HG03520 (cell line): ENCODE measurements at regions not wholly inside any gene's neighbourhood (a gene's known extent, or its start where the extent isn't known, plus 50 kb on each side); places are given as distances from the start of the nearest gene placed in this dataset.
"Not testable (repeated sequence)": the region's sequence is repeated elsewhere in the genome, so short reads cannot be mapped to it uniquely, and the experiment has no call there.

Experiments used
- ATAC-seq: cut with Tn5 transposase; IDR thresholded peaks from one replicate; pipeline ENCODE4 v1.9.1; 2021; ENCODE audit warnings: mild to moderate bottlenecking, moderate library complexity; ENCODE audit not compliant: unreplicated experiment

DNA sequence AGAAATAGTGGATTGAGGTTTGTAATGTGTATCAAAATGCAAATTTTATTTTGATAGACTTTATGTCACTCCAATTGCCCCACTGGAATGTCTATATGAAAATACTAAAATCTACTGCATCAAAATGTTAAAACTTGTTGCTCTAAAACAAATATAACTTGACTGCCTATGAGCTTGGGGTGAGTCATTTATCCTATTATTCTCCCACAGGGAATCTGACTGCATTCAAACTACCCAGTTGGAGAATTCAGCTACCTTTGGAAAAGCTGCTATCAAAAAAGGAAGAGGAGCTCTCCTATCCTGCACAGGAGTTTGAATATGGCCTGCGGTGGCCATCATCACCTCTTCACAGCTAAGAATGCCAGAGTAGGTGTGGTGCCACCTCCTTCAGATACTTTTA lies 173.1 kb downstream of the KLHL28 start:
- ATAC-seq: no peak

- no peak for ATAC-seq
These were observed 176.7 kb downstream of the KLHL28 start for GRCh38 chr14:44785096-44785495.

- no peak for ATAC-seq
These were observed 177.8 kb downstream of the KLHL28 start for GRCh38 chr14:44783901-44784300.

GRCh38 chr14:44782775-44783238 lies 178.9 kb downstream of the KLHL28 start:
- no peak for ATAC-seq

DNA sequence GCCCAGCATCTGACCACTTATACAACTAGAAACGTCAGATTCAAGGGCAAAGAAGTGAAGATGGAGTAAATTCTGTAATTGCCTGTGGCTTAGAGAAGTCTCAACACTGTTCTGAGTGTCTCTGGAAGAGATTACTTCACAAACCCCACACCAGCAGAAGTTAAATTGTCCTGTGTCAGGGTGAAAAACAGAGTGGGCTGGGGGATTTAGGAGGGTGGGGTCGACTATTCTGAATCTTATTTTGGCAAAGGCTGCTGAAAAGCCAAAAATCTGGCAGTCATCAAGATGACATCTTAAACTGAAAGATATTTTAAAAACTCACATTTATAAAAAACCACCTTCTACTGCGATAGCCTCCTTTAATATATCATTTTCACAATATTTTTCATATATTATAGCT lies 180.8 kb downstream of the KLHL28 start:
- ATAC-seq: no peak

GRCh38 chr14:44778604-44779003 lies 183.1 kb downstream of the KLHL28 start:
- no peak for ATAC-seq

GRCh38 chr14:44777584-44777983 lies 184.2 kb downstream of the KLHL28 start:
- ATAC-seq: no peak

- no peak for ATAC-seq
These were observed 186.5 kb downstream of the KLHL28 start for GRCh38 chr14:44775248-44775647.

DNA sequence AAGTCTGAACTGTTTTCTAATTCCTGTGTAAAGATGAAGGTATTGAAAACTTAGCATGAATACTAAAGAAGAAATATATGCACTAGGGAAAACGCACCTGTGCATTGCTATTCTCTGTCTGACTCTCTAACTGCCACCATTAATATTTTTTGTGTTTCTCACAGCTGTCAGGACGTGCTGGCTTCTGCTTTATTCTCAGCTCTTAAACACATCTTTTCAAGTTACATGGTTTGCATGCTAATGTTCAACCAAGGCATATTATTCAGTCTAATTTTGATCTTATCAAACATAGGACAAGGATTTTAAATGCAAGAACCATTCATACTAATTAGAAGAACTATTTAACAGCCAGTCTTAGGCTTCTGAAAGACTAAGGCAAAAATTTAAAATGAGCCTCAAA lies 187.4 kb downstream of the KLHL28 start:
- no peak for ATAC-seq

GRCh38 chr14:44771496-44771895 lies 190.3 kb downstream of the KLHL28 start:
- ATAC-seq: no peak

DNA sequence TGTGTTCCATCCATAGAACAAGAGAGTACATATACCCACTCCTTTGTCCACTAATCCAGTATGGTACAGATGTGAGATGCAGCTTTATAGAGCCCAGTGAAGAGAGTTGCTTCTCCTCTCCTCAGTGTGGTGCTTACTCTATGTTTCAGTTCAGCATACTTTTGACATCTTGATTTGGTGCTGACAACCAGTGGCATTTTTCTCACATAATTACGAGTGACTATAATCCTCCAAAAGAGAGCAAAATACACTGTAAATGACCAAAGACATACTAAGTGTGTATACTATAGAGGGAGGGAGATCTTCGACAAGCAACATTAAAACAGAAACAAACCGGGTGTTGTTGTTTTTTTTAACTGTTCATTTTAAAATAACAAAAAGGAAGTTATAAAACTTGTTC lies 191.5 kb downstream of the KLHL28 start:
- ATAC-seq: no peak

GRCh38 chr14:44768935-44769334 lies 192.8 kb downstream of the KLHL28 start:
- ATAC-seq: no peak

GRCh38 chr14:44767646-44768173 lies 194.0 kb downstream of the KLHL28 start:
- no peak for ATAC-seq

DNA sequence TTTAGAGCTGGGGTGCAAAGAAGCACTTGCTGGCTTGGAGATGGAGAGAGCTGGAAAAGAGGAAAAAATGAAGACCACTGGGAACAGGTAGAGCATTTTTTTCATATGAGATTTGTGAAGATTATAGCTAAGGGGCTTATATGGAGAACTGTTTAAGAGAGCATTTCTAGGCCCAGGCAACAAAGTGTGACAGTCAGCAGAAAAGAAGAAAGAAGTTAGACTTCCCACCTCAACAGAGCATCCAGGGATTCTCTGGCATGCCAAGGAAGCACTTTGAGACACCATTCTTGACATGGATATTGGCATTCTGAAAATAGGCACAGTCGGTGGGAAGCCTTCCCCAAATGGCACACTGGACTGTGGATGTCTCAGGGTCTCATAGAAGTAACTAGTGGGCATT lies 195.5 kb downstream of the KLHL28 start:
- ATAC-seq: no peak

DNA sequence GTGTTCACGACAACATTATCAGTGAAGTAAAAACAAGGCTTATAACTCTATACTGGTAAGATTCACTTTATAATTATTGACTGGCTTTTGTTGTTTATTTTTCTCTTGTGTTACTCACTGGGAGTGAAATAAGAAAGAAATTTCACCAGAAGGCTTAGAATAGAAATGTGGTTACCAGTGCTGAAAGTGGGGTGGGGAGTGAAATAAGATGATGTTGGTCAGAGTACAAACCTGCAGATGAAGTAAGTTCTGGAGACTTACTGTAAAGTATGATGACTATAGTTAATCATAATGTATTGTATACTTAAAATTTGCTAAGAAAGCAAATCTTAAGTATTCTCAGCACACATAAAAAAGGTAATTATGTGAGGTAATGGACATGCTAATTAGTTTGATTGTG lies 198.4 kb downstream of the KLHL28 start:
- ATAC-seq: no peak

- no peak for ATAC-seq
These were observed 202.5 kb downstream of the KLHL28 start for GRCh38 chr14:44759277-44759676.

DNA sequence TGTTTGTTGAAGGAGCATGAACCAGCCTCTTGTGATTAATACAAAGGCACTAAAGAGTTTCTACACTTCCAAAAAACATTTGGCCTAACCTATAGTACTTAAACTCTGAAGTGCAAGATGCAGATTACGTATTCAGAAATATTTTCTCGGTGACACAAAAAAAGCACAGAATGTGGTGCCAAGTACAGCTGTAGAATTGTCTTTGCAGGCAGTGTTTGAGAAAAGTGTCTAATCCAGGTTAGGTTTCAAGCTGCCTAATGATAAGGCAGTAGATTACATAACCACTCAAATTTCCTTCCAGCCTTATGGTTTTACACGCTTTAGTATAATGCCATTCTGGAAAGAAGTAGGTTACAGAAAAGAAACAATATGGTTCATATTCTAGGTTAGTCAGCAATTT lies 205.2 kb downstream of the KLHL28 start:
- no peak for ATAC-seq

- ATAC-seq: no peak
These were observed 216.4 kb downstream of the KLHL28 start for GRCh38 chr14:44745371-44745770.

GRCh38 chr14:44742202-44742601 lies 219.5 kb downstream of the KLHL28 start:
- no peak for ATAC-seq

DNA sequence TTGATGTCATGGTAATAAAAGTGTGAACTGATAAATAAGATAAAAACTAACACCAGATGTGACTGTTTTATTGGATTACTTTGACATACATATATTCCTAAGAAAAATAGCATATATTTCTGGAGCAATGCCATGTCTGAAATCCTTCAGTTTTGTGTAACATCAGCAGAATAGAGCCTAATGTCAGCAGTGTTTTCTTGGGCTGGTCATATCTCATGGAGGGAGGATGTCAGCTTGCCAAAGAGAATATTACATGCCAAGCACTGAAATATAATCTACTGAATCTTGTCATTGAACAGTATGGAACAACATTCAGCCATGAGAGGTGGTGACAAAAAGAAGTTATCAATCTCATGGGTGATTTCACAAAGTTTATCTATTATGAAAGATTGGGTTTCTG lies 220.3 kb downstream of the KLHL28 start:
- no peak for ATAC-seq

GRCh38 chr14:44736326-44736725 lies 225.4 kb downstream of the KLHL28 start:
- no peak for ATAC-seq

GRCh38 chr14:44732144-44732543 lies 225.1 kb upstream of the FSCB start:
- no peak for ATAC-seq

DNA sequence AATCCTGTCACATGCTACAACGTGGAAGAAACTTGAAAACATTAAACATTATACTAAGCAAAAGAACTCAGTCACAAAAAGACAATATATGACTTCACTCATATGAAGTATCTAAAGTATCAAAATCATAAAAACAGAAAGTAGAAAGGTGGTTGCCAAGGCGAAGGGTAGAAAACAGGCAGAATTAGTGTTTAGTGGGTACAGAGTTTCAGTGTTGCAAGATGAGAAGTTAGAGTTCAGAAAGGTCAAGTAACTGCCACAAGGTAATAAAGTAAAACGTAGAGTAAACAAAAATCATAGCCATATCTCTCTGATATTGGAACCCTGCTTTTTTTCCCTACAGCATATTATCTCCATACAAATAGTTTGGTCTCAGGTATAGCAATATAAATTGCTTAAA lies 223.8 kb upstream of the FSCB start:
- ATAC-seq: no peak

GRCh38 chr14:44721395-44721794 lies 214.3 kb upstream of the FSCB start:
- not testable (repeated sequence) for ATAC-seq
